ENCODE measurements at regions not wholly inside any gene's neighbourhood (a gene's known extent, or its start where the extent isn't known, plus 50 kb on each side); places are given as distances from the start of the nearest gene placed in this dataset.

- H3K4me1 ChIP-seq (ENCODE audit: insufficient read depth, low read length), result no peaks in the 10 kb centered on the region
- H3K36me3 ChIP-seq (ENCODE audit: insufficient read depth, low read depth, low read length), result no peaks in the 10 kb centered on the region
- no peak overlapping the region for H3K4me3 ChIP-seq (ENCODE audit: low read length)
- H3K27me3 ChIP-seq (ENCODE audit: insufficient read depth, low read length), result no peaks in the 10 kb centered on the region
- no peak overlapping the region for H3K27ac ChIP-seq (ENCODE audit: low read length)
- H3K9me3 ChIP-seq (ENCODE audit: insufficient read depth, low read depth, low read length), result no peaks in the 10 kb centered on the region
- no peak overlapping the region for H3K9ac ChIP-seq (ENCODE audit: low read depth, low read length)
Observed at GRCh38 chr11:104275992-104276391, 112.0 kb upstream of the PDGFD start.

DNA sequence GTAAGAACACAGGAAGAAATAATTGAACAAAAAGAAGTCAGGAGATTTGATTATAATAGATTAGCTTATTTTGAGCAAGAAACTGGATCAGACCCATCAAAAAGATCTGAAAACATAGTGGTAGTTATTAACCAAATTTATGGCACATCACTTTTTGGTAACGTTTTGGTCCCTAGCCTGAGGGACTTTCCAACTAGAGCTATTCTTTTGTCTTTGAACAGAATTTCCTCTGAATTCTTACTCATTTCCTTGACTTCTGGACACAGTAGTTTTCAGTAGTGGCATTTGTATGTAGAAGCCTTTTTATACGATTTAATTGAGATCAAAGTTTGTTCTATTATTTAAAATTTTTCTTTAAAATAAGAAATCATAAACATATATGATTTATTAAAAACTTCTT is 96.5 kb upstream of the PDGFD start:
- Histone ChIP-seq H3K4me1 (ENCODE audit: insufficient read depth, low read length) (no peaks in the 10 kb centered on the region), H3K4me3 (ENCODE audit: low read length) (no peak overlapping the region), H3K27me3 (ENCODE audit: insufficient read depth, low read length) (no peaks in the 10 kb centered on the region), H3K36me3 (ENCODE audit: insufficient read depth, low read depth, low read length) (no peaks in the 10 kb centered on the region), H3K27ac (ENCODE audit: low read length) (no peak overlapping the region), H3K9me3 (ENCODE audit: insufficient read depth, low read depth, low read length) (no peaks in the 10 kb centered on the region), H3K9ac (ENCODE audit: low read depth, low read length) (no peak overlapping the region)

DNA sequence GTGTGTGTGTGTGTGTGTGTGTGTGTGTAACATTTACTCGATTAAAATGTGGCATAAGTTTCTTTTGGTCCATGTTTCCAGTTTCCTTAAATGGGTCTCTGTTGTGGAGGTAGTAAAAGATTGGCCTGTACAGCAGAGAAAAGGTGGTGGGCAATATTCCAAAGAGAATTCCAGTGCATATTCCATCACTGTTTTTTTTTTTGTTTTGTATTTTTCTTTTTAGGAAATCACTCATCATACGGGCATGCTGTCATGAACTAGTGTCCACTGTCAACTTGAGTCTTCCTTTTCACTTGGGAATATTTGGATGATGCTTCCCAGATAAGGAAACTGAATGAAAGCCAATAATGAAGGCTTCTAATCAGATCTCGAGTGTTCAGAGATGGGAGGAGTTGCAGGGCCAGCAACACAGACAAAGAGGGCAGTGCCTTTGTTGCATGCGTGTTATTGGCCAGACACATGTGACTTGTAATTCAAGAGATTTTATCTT is 95.2 kb upstream of the PDGFD start:
- Histone ChIP-seq H3K4me3 (ENCODE audit: low read length) (no peak overlapping the region), H3K27ac (ENCODE audit: low read length) (no peak overlapping the region), H3K4me1 (ENCODE audit: insufficient read depth, low read length) (no peaks in the 10 kb centered on the region), H3K27me3 (ENCODE audit: insufficient read depth, low read length) (no peaks in the 10 kb centered on the region), H3K36me3 (ENCODE audit: insufficient read depth, low read depth, low read length) (no peaks in the 10 kb centered on the region), H3K9ac (ENCODE audit: low read depth, low read length) (no peak overlapping the region), H3K9me3 (ENCODE audit: insufficient read depth, low read depth, low read length) (no peaks in the 10 kb centered on the region)

GRCh38 chr11:104256525-104256924 is 92.6 kb upstream of the PDGFD start:
- Histone ChIP-seq H3K27ac (ENCODE audit: low read length) (no peak overlapping the region), H3K27me3 (ENCODE audit: insufficient read depth, low read length) (no peaks in the 10 kb centered on the region), H3K9ac (ENCODE audit: low read depth, low read length) (no peak overlapping the region), H3K9me3 (ENCODE audit: insufficient read depth, low read depth, low read length) (no peaks in the 10 kb centered on the region), H3K4me3 (ENCODE audit: low read length) (no peak overlapping the region), H3K36me3 (ENCODE audit: insufficient read depth, low read depth, low read length) (no peaks in the 10 kb centered on the region), H3K4me1 (ENCODE audit: insufficient read depth, low read length) (no peaks in the 10 kb centered on the region)

- H3K27me3 ChIP-seq (ENCODE audit: insufficient read depth, low read length), result no peaks in the 10 kb centered on the region
- H3K4me1 ChIP-seq (ENCODE audit: insufficient read depth, low read length), result no peaks in the 10 kb centered on the region
- no peaks in the 10 kb centered on the region for H3K36me3 ChIP-seq (ENCODE audit: insufficient read depth, low read depth, low read length)
- no peaks in the 10 kb centered on the region for H3K9me3 ChIP-seq (ENCODE audit: insufficient read depth, low read depth, low read length)
- H3K27ac ChIP-seq (ENCODE audit: low read length), result no peak overlapping the region
- H3K9ac ChIP-seq (ENCODE audit: low read depth, low read length), result no peak overlapping the region
- H3K4me3 ChIP-seq (ENCODE audit: low read length), result no peak overlapping the region
Observed at GRCh38 chr11:104254347-104254746, 90.4 kb upstream of the PDGFD start.

DNA sequence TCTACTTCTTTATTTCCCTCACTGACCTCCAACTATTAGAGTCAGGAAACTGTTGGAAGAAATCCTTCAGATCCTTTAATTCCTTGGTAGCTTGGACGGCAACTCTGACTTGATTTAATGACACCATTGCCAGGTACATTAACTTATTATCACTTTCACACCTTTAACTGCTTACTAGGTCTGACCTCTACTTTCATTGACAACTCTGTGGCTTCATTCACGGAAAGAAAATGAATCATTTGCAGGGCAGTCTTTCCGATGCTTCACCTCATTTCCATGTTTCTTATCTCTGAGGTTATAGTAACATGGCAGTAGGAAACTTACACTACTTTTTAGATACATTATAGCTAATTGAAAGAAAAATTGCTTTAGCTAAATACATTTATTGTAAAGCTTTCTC is 82.6 kb upstream of the PDGFD start:
- Histone ChIP-seq H3K27me3 (ENCODE audit: insufficient read depth, low read length) (no peaks in the 10 kb centered on the region), H3K9ac (ENCODE audit: low read depth, low read length) (no peak overlapping the region), H3K9me3 (ENCODE audit: insufficient read depth, low read depth, low read length) (no peaks in the 10 kb centered on the region), H3K36me3 (ENCODE audit: insufficient read depth, low read depth, low read length) (no peaks in the 10 kb centered on the region), H3K27ac (ENCODE audit: low read length) (no peak overlapping the region), H3K4me1 (ENCODE audit: insufficient read depth, low read length) (no peaks in the 10 kb centered on the region), H3K4me3 (ENCODE audit: low read length) (no peak overlapping the region)

DNA sequence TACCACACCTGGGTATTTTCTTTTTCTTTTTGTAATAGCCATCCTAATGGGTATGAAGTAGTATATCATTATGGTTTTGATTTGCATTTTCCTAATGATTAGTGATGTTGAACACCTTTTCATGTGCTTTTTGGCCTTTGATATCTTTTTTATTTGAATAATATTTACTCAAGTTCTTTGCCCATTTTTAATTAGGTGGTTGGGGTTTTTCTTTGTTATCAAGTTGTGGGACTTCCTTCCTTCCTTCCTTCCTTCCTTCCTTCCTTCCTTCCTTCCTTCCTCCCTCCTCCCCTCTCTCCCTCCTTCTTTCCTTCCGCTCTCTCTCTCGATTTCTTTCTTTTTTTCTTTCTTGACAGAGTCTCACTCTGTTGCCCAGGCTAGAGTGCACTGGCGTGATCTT is 75.0 kb upstream of the PDGFD start:
- H3K4me1 ChIP-seq (ENCODE audit: insufficient read depth, low read length), result no peaks in the 10 kb centered on the region
- no peak overlapping the region for H3K9ac ChIP-seq (ENCODE audit: low read depth, low read length)
- no peaks in the 10 kb centered on the region for H3K9me3 ChIP-seq (ENCODE audit: insufficient read depth, low read depth, low read length)
- H3K36me3 ChIP-seq (ENCODE audit: insufficient read depth, low read depth, low read length), result no peaks in the 10 kb centered on the region
- no peak overlapping the region for H3K4me3 ChIP-seq (ENCODE audit: low read length)
- no peak overlapping the region for H3K27ac ChIP-seq (ENCODE audit: low read length)
- no peaks in the 10 kb centered on the region for H3K27me3 ChIP-seq (ENCODE audit: insufficient read depth, low read length)

DNA sequence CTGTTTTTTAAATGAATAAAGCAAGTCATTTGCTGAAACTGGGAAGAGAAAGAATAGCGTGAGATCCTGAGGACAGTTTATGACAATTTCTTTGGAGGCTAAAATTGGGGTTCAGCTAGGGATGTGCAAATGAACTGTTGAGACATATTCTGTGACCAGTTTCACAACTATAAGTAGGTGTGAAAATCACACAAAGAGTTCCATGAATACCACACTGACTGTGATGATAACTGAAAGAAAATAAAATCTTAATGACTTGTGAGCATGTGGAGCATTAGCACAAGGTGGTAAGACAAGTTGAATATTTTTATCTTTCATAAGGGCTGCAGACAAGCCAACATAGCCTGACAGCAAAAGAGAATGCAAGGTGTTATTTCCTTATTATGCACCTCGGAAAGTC is 61.1 kb upstream of the PDGFD start:
- no peaks in the 10 kb centered on the region for H3K27me3 ChIP-seq (ENCODE audit: insufficient read depth, low read length)
- H3K9me3 ChIP-seq (ENCODE audit: insufficient read depth, low read depth, low read length), result no peaks in the 10 kb centered on the region
- no peaks in the 10 kb centered on the region for H3K4me1 ChIP-seq (ENCODE audit: insufficient read depth, low read length)
- no peaks in the 10 kb centered on the region for H3K36me3 ChIP-seq (ENCODE audit: insufficient read depth, low read depth, low read length)
- no peak overlapping the region for H3K4me3 ChIP-seq (ENCODE audit: low read length)
- H3K9ac ChIP-seq (ENCODE audit: low read depth, low read length), result no peak overlapping the region
- H3K27ac ChIP-seq (ENCODE audit: low read length), result no peak overlapping the region

DNA sequence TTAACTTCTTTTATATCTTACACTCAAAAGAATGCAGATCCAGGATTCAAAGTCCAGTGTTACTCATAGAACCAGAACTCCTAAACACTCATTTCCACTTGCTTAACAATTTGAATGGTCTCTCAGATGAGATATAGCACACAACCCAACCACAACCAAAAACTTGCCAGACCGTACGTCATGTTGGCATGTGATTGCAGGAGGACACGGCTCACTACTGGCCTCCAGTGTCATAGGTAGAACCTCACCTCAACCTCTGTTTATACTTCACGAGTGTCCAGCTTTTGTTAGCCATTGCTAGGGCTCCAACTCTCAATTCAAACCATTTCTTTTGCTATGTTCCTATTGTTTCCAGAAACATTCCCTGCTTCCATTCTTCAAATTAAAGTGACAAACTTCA is 58.5 kb upstream of the PDGFD start:
- Histone ChIP-seq H3K27ac (ENCODE audit: low read length) (no peak overlapping the region), H3K9ac (ENCODE audit: low read depth, low read length) (no peak overlapping the region), H3K4me3 (ENCODE audit: low read length) (no peak overlapping the region)

GRCh38 chr11:104221455-104221854 is 57.5 kb upstream of the PDGFD start:
- Histone ChIP-seq H3K36me3 (ENCODE audit: insufficient read depth, low read depth, low read length) (no peaks in the 10 kb centered on the region), H3K9me3 (ENCODE audit: insufficient read depth, low read depth, low read length) (no peaks in the 10 kb centered on the region), H3K9ac (ENCODE audit: low read depth, low read length) (no peak overlapping the region), H3K27me3 (ENCODE audit: insufficient read depth, low read length) (no peaks in the 10 kb centered on the region), H3K27ac (ENCODE audit: low read length) (no peak overlapping the region), H3K4me3 (ENCODE audit: low read length) (no peak overlapping the region), H3K4me1 (ENCODE audit: insufficient read depth, low read length) (no peaks in the 10 kb centered on the region)

More for the DNA sequence above, 58.5 kb upstream of the PDGFD start:
- Histone ChIP-seq H3K36me3 (ENCODE audit: insufficient read depth, low read depth, low read length) (no peaks in the 10 kb centered on the region), H3K27me3 (ENCODE audit: insufficient read depth, low read length) (no peaks in the 10 kb centered on the region), H3K4me1 (ENCODE audit: insufficient read depth, low read length) (no peaks in the 10 kb centered on the region), H3K9me3 (ENCODE audit: insufficient read depth, low read depth, low read length) (no peaks in the 10 kb centered on the region)

- H3K9me3 ChIP-seq (ENCODE audit: insufficient read depth, low read depth, low read length), result no peaks in the 10 kb centered on the region
- no peaks in the 10 kb centered on the region for H3K27me3 ChIP-seq (ENCODE audit: insufficient read depth, low read length)
- H3K4me3 ChIP-seq (ENCODE audit: low read length), result no peak overlapping the region
- H3K36me3 ChIP-seq (ENCODE audit: insufficient read depth, low read depth, low read length), result no peaks in the 10 kb centered on the region
- no peak overlapping the region for H3K27ac ChIP-seq (ENCODE audit: low read length)
- no peaks in the 10 kb centered on the region for H3K4me1 ChIP-seq (ENCODE audit: insufficient read depth, low read length)
- H3K9ac ChIP-seq (ENCODE audit: low read depth, low read length), result no peak overlapping the region
Observed at GRCh38 chr11:104219096-104219495, 55.1 kb upstream of the PDGFD start.

DNA sequence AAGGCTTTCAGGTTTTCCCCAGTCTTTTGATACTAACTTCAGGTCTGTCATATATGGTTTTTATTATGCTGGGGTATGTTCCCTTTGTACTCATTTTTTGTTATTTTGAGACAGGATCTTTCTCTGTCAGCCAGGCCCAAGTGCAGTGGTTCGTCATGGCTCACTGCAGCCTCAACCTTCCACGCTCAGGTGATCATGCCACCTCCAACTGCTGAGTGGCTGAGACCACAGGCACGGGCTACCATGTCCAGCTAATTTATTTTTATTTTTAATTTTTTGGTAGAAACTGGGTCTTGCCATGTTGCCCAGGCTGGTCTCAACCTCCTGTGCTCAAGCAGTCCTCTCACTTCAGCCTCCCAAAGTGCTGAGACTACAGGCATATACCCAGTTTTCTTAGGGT is 50.6 kb upstream of the PDGFD start:
- no peaks in the 10 kb centered on the region for H3K27me3 ChIP-seq (ENCODE audit: insufficient read depth, low read length)
- H3K36me3 ChIP-seq (ENCODE audit: insufficient read depth, low read depth, low read length), result no peaks in the 10 kb centered on the region
- no peak overlapping the region for H3K9ac ChIP-seq (ENCODE audit: low read depth, low read length)
- no peaks in the 10 kb centered on the region for H3K9me3 ChIP-seq (ENCODE audit: insufficient read depth, low read depth, low read length)
- no peak overlapping the region for H3K4me3 ChIP-seq (ENCODE audit: low read length)
- no peaks in the 10 kb centered on the region for H3K4me1 ChIP-seq (ENCODE audit: insufficient read depth, low read length)
- H3K27ac ChIP-seq (ENCODE audit: low read length), result no peak overlapping the region
